ENCODE measurements at regions not wholly inside any gene's neighbourhood (a gene's known extent, or its start where the extent isn't known, plus 50 kb on each side); places are given as distances from the start of the nearest gene placed in this dataset.

- no peak overlapping the region for H3K9ac ChIP-seq (ENCODE audit: low read depth in 1 of 2, low read length in 2 of 2)
- H3K4me1 ChIP-seq (ENCODE audit: control insufficient read depth in 2 of 2, insufficient read depth in 2 of 2, low read length in 2 of 2): no peaks in the 10 kb centered on the region
- H3K27ac ChIP-seq (ENCODE audit: low read depth in 2 of 2, low read length in 2 of 2): no peak overlapping the region
- H3K9me3 ChIP-seq (ENCODE audit: control insufficient read depth in 2 of 2, low read length in 2 of 2): no peaks in the 10 kb centered on the region
- no peaks in the 10 kb centered on the region for H3K27me3 ChIP-seq (ENCODE audit: control insufficient read depth in 2 of 2, insufficient read depth in 2 of 2, low read length in 2 of 2)
- H3K36me3 ChIP-seq (ENCODE audit: control insufficient read depth in 2 of 2, insufficient read depth in 2 of 2, low read length in 2 of 2): no peaks in the 10 kb centered on the region
- no peak overlapping the region for H3K4me3 ChIP-seq (ENCODE audit: low read length in 2 of 2)
These were observed 119.1 kb upstream of the LRRC4C start for GRCh38 chr11:41578421-41579051.

DNA sequence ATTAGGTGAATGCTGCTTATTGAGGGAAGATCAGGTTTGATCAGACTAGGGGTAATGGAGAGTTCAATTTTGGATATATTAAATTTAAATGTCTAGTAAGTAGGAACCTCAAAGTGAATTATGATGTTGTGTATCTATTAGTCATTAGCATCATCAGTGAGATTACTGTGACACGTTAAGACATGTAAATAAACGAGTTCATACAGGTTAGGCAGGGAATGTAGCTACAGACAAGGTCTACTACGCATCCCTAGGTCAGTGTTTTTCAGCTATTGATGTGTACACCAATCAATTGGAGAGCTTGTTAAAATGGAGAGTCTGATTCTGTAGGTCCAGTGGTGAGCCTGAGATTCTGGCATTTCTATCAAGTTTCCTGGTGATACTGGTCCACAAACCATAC, 120.1 kb upstream of the LRRC4C start:
- peaks cover 0 to 2% of the 10 kb centered on the region in 2 donors for H3K9me3 ChIP-seq (ENCODE audit: control insufficient read depth in 2 of 2, low read length in 2 of 2)
- H3K27ac ChIP-seq (ENCODE audit: low read depth in 2 of 2, low read length in 2 of 2): no peak overlapping the region
- H3K27me3 ChIP-seq (ENCODE audit: control insufficient read depth in 2 of 2, insufficient read depth in 2 of 2, low read length in 2 of 2): no peaks in the 10 kb centered on the region
- no peak overlapping the region for H3K9ac ChIP-seq (ENCODE audit: low read depth in 1 of 2, low read length in 2 of 2)
- H3K4me3 ChIP-seq (ENCODE audit: low read length in 2 of 2): no peak overlapping the region
- no peaks in the 10 kb centered on the region for H3K4me1 ChIP-seq (ENCODE audit: control insufficient read depth in 2 of 2, insufficient read depth in 2 of 2, low read length in 2 of 2)
- H3K36me3 ChIP-seq (ENCODE audit: control insufficient read depth in 2 of 2, insufficient read depth in 2 of 2, low read length in 2 of 2): no peaks in the 10 kb centered on the region

GRCh38 chr11:41609511-41609910, 150.1 kb upstream of the LRRC4C start:
- Histone ChIP-seq H3K27ac (ENCODE audit: low read depth in 2 of 2, low read length in 2 of 2) (no peak overlapping the region), H3K9me3 (ENCODE audit: control insufficient read depth in 2 of 2, low read length in 2 of 2) (no peaks in the 10 kb centered on the region), H3K36me3 (ENCODE audit: control insufficient read depth in 2 of 2, insufficient read depth in 2 of 2, low read length in 2 of 2) (no peaks in the 10 kb centered on the region), H3K4me3 (ENCODE audit: low read length in 2 of 2) (no peak overlapping the region), H3K27me3 (ENCODE audit: control insufficient read depth in 2 of 2, insufficient read depth in 2 of 2, low read length in 2 of 2) (no peaks in the 10 kb centered on the region), H3K9ac (ENCODE audit: low read depth in 1 of 2, low read length in 2 of 2) (no peak overlapping the region), H3K4me1 (ENCODE audit: control insufficient read depth in 2 of 2, insufficient read depth in 2 of 2, low read length in 2 of 2) (no peaks in the 10 kb centered on the region)

DNA sequence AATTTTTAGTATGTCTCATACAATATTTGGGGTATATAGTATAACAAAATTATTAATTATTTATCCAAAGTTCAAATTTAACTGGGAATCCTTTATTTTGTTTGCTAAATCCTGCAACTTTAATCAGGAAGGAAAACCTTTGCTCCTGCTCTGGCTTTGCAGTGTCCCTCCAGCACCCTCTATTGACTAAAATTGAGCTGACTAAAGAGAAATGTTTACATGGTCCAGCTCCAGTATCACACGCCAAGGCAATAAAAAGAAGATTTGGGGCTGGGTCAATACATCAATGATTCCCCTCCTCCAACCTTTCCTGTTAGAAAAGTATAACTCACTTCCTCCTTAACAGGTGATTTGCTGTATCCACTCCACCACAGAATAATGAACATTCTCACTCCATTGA, 153.0 kb upstream of the LRRC4C start:
- Histone ChIP-seq H3K4me1 (ENCODE audit: control insufficient read depth in 2 of 2, insufficient read depth in 2 of 2, low read length in 2 of 2) (no peaks in the 10 kb centered on the region), H3K36me3 (ENCODE audit: control insufficient read depth in 2 of 2, insufficient read depth in 2 of 2, low read length in 2 of 2) (no peaks in the 10 kb centered on the region), H3K27ac (ENCODE audit: low read depth in 2 of 2, low read length in 2 of 2) (no peak overlapping the region), H3K9me3 (ENCODE audit: control insufficient read depth in 2 of 2, low read length in 2 of 2) (no peaks in the 10 kb centered on the region), H3K9ac (ENCODE audit: low read depth in 1 of 2, low read length in 2 of 2) (no peak overlapping the region), H3K27me3 (ENCODE audit: control insufficient read depth in 2 of 2, insufficient read depth in 2 of 2, low read length in 2 of 2) (no peaks in the 10 kb centered on the region), H3K4me3 (ENCODE audit: low read length in 2 of 2) (no peak overlapping the region)

- H3K36me3 ChIP-seq (ENCODE audit: control insufficient read depth in 2 of 2, insufficient read depth in 2 of 2, low read length in 2 of 2): no peaks in the 10 kb centered on the region
- no peaks in the 10 kb centered on the region for H3K27me3 ChIP-seq (ENCODE audit: control insufficient read depth in 2 of 2, insufficient read depth in 2 of 2, low read length in 2 of 2)
- H3K4me1 ChIP-seq (ENCODE audit: control insufficient read depth in 2 of 2, insufficient read depth in 2 of 2, low read length in 2 of 2): no peaks in the 10 kb centered on the region
- no peak overlapping the region for H3K27ac ChIP-seq (ENCODE audit: low read depth in 2 of 2, low read length in 2 of 2)
- no peak overlapping the region for H3K9ac ChIP-seq (ENCODE audit: low read depth in 1 of 2, low read length in 2 of 2)
- no peak overlapping the region for H3K4me3 ChIP-seq (ENCODE audit: low read length in 2 of 2)
- no peaks in the 10 kb centered on the region for H3K9me3 ChIP-seq (ENCODE audit: control insufficient read depth in 2 of 2, low read length in 2 of 2)
These were observed 153.9 kb upstream of the LRRC4C start for GRCh38 chr11:41613326-41613725.

DNA sequence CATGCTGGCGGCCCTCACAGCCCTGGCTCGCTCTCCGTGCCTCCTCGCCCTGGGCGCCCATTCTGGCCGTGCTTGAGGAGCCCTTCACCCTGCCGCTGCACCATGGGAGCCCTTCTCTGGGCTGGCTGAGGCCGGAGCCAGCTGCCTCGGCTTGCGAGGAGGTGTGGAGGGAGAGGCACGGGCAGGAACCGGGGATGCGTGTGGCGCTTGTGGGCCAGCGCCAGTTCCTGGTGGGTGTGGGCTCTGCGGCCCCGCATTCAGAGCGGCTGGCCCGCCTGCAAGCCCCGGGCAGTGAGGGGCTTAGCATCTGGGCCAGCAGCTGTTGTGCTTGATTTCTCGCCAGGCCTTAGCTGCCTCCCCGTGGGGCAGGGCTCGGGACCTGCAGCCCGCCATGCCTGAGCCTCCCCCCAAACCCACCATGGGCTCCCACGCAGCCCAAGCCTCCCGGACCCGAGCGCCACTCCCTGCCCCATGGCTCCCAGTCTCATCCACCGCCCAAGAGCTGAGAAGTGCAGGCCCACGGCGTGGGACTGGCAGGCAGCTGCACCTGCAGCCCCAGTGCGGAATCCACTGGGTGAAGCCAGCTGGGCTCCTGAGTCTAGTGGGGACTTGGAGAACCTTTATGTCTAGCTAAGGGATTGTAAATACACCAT, 163.4 kb upstream of the LRRC4C start:
- Histone ChIP-seq H3K9ac (ENCODE audit: low read depth in 1 of 2, low read length in 2 of 2) (no peak overlapping the region), H3K27me3 (ENCODE audit: control insufficient read depth in 2 of 2, insufficient read depth in 2 of 2, low read length in 2 of 2) (no peaks in the 10 kb centered on the region), H3K9me3 (ENCODE audit: control insufficient read depth in 2 of 2, low read length in 2 of 2) (no peaks in the 10 kb centered on the region), H3K4me1 (ENCODE audit: control insufficient read depth in 2 of 2, insufficient read depth in 2 of 2, low read length in 2 of 2) (no peaks in the 10 kb centered on the region), H3K36me3 (ENCODE audit: control insufficient read depth in 2 of 2, insufficient read depth in 2 of 2, low read length in 2 of 2) (no peaks in the 10 kb centered on the region), H3K4me3 (ENCODE audit: low read length in 2 of 2) (no peak overlapping the region), H3K27ac (ENCODE audit: low read depth in 2 of 2, low read length in 2 of 2) (no peak overlapping the region)

- Histone ChIP-seq H3K9me3 (ENCODE audit: control insufficient read depth in 2 of 2, low read length in 2 of 2) (peaks cover 0 to 2% of the 10 kb centered on the region in 2 donors), H3K4me3 (ENCODE audit: low read length in 2 of 2) (no peak overlapping the region)
These were observed 200.5 kb upstream of the LRRC4C start for GRCh38 chr11:41659985-41660384.

GRCh38 chr11:41660585-41660984, 201.1 kb upstream of the LRRC4C start:
- H3K27ac ChIP-seq (ENCODE audit: low read depth in 2 of 2, low read length in 2 of 2): no peak overlapping the region
- peaks cover 0 to 2% of the 10 kb centered on the region in 2 donors for H3K9me3 ChIP-seq (ENCODE audit: control insufficient read depth in 2 of 2, low read length in 2 of 2)
- H3K27me3 ChIP-seq (ENCODE audit: control insufficient read depth in 2 of 2, insufficient read depth in 2 of 2, low read length in 2 of 2): no peaks in the 10 kb centered on the region
- H3K4me3 ChIP-seq (ENCODE audit: low read length in 2 of 2): no peak overlapping the region
- H3K9ac ChIP-seq (ENCODE audit: low read depth in 1 of 2, low read length in 2 of 2): no peak overlapping the region
- no peaks in the 10 kb centered on the region for H3K4me1 ChIP-seq (ENCODE audit: control insufficient read depth in 2 of 2, insufficient read depth in 2 of 2, low read length in 2 of 2)
- no peaks in the 10 kb centered on the region for H3K36me3 ChIP-seq (ENCODE audit: control insufficient read depth in 2 of 2, insufficient read depth in 2 of 2, low read length in 2 of 2)

More at GRCh38 chr11:41659985-41660384, 200.5 kb upstream of the LRRC4C start:
- no peak overlapping the region for H3K9ac ChIP-seq (ENCODE audit: low read depth in 1 of 2, low read length in 2 of 2)
- no peaks in the 10 kb centered on the region for H3K27me3 ChIP-seq (ENCODE audit: control insufficient read depth in 2 of 2, insufficient read depth in 2 of 2, low read length in 2 of 2)
- H3K4me1 ChIP-seq (ENCODE audit: control insufficient read depth in 2 of 2, insufficient read depth in 2 of 2, low read length in 2 of 2): no peaks in the 10 kb centered on the region
- no peaks in the 10 kb centered on the region for H3K36me3 ChIP-seq (ENCODE audit: control insufficient read depth in 2 of 2, insufficient read depth in 2 of 2, low read length in 2 of 2)
- no peak overlapping the region for H3K27ac ChIP-seq (ENCODE audit: low read depth in 2 of 2, low read length in 2 of 2)

- Histone ChIP-seq H3K4me3 (ENCODE audit: low read length in 2 of 2) (no peak overlapping the region), H3K36me3 (ENCODE audit: control insufficient read depth in 2 of 2, insufficient read depth in 2 of 2, low read length in 2 of 2) (no peaks in the 10 kb centered on the region), H3K27ac (ENCODE audit: low read depth in 2 of 2, low read length in 2 of 2) (no peak overlapping the region), H3K4me1 (ENCODE audit: control insufficient read depth in 2 of 2, insufficient read depth in 2 of 2, low read length in 2 of 2) (no peaks in the 10 kb centered on the region), H3K9ac (ENCODE audit: low read depth in 1 of 2, low read length in 2 of 2) (no peak overlapping the region), H3K9me3 (ENCODE audit: control insufficient read depth in 2 of 2, low read length in 2 of 2) (no peaks in the 10 kb centered on the region), H3K27me3 (ENCODE audit: control insufficient read depth in 2 of 2, insufficient read depth in 2 of 2, low read length in 2 of 2) (no peaks in the 10 kb centered on the region)
These were observed 206.2 kb upstream of the LRRC4C start for GRCh38 chr11:41665441-41666360.

All from mucosa of rectum (tissue), 2 donors.